Fibroblast of mammary gland (primary cell): ENCODE measurements at regions not wholly inside any gene's neighbourhood (a gene's known extent, or its start where the extent isn't known, plus 50 kb on each side); places are given as distances from the start of the nearest gene placed in this dataset.
A peak's percentile ranks its signal among the peaks of the same experiment; 100 is the strongest.

Source experiments
- DNase-seq: peaks from one replicate; pipeline ENCODE4 v3.0.0-alpha.2; 2010; ENCODE audit warnings: low read depth
- H3K4me3 ChIP-seq: 2 replicates; pipeline ENCODE4 v1.5.1; 2011; ENCODE audit warnings: low read depth, mild to moderate bottlenecking, low read length, moderate library complexity; ENCODE audit not compliant: control insufficient read depth
- CTCF ChIP-seq: conservative IDR thresholded peaks from 2 replicates; pipeline ENCODE4 v1.5.1; 2011; ENCODE audit warnings: low read depth, low read length, inconsistent platforms; ENCODE audit not compliant: control insufficient read depth, insufficient read depth

DNA sequence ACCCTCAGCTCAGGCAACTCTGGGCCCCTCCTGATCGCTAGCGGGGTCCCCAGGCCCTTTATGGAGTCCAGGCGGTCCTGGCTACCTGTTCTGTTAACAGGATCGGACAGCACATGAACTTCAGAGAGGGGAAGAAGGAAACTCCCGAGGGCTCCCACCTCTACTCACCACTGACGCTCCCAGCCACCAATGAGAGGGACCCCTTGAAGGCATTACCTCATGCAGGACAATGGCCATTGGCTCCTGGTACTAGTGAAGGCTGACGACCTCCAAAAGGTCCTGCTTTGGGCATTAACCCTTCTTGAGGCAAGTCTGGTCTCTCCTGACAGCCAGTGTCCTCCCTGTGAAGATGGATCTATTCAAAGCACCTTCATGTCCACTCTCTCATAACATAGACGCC, 71.5 kb upstream of the LMO1 start:
- no peak for TF ChIP-seq CTCF
- H3K4me3 ChIP-seq: no peak overlapping the region
- DNase-seq: no peak

GRCh38 chr11:8333811-8334401, 70.2 kb upstream of the LMO1 start:
- peak; percentile 36 for DNase-seq
- no peak for TF ChIP-seq CTCF
- no peak overlapping the region for H3K4me3 ChIP-seq

DNA sequence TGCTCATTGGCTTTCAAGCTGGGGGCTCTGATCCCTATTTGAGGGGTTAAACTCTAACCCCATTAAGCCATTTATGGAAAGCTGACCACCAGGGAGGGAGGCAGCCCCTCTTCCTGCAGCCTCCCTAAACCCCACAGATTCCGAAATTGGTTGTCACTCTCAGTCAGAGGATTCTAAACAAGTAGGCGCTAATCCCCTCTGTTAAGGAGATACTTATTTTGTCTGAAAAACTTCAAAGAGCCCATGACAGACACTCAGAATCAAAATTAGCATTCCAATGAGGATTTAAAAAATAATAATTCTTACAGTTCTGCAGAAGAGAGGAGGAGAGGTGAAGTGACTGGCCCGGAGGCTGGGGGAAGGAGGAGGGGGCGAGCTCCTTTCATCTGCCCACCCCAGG, 69.7 kb upstream of the LMO1 start:
- no peak for DNase-seq
- H3K4me3 ChIP-seq: no peak overlapping the region
- TF ChIP-seq CTCF: no peak

- no peak overlapping the region for H3K4me3 ChIP-seq
- no peak for DNase-seq
- TF ChIP-seq CTCF: no peak
Observed at GRCh38 chr11:8332891-8333290, 69.2 kb upstream of the LMO1 start.

- DNase-seq: no peak
Observed at GRCh38 chr11:8332196-8332595, 68.5 kb upstream of the LMO1 start.

GRCh38 chr11:8331767-8332166, 68.1 kb upstream of the LMO1 start:
- no peak overlapping the region for H3K4me3 ChIP-seq
- no peak for DNase-seq
- no peak for TF ChIP-seq CTCF

More at GRCh38 chr11:8332196-8332595, 68.5 kb upstream of the LMO1 start:
- no peak for TF ChIP-seq CTCF
- H3K4me3 ChIP-seq: no peak overlapping the region

DNA sequence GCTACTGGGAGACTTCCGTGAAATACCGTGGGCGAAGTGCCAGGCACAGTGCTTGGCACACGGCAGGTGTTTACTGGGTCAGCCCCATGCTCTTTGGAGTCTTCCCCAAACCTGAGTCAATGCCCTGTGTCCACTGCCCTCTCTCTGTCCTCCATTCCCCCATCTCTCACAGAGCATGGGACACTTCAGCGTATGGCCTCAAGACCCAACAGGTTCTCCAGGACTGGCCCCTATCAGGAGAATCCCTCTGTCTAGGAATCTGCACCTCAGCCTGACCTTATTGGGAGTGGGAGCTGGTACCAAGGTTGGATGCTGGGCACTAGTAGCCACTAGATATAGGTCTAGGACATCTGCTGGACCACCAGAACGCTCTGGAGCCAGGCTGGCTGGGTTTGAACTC, 67.2 kb upstream of the LMO1 start:
- no peak for DNase-seq
- no peak overlapping the region for H3K4me3 ChIP-seq
- no peak for TF ChIP-seq CTCF
